ENCODE measurements at regions not wholly inside any gene's neighbourhood (a gene's known extent, or its start where the extent isn't known, plus 50 kb on each side); places are given as distances from the start of the nearest gene placed in this dataset.

GRCh38 chr4:108224611-108225053, 55.9 kb upstream of the LEF1 start:
- H3K36me3 ChIP-seq (ENCODE audit: control insufficient read depth, insufficient read depth, low read length), result no peaks in the 10 kb centered on the region
- H3K27ac ChIP-seq (ENCODE audit: low read length), result no peak overlapping the region
- intact Hi-C loops (cut with micrococcal nuclease), result no loop called here
- H3K9me3 ChIP-seq (ENCODE audit: control insufficient read depth, insufficient read depth, low read length), result no peaks in the 10 kb centered on the region
- no peak for TF ChIP-seq CTCF (IDR thresholded peaks at IDR 0.05)
- ATAC-seq (no peak), DNase-seq (no peak)
- Mint-ChIP-seq H3K4me1 (no peaks in the 10 kb centered on the region), H3K36me3 (no peaks in the 10 kb centered on the region), H3K27me3 (ENCODE audit: low read depth in 2 of 2) (peaks cover 0 to 7% of the 10 kb centered on the region in 2 donors), H3K9me3 (no peaks in the 10 kb centered on the region), H3K4me3 (no peak overlapping the region), H3K27ac (no peak overlapping the region)
- H3K4me1 ChIP-seq (ENCODE audit: control insufficient read depth, insufficient read depth, low read length), result no peaks in the 10 kb centered on the region
- 77% methylated on average over 4 of the region's 6 CpGs for WGBS (ENCODE audit: insufficient coverage)
- no peak overlapping the region for H3K4me3 ChIP-seq (ENCODE audit: low read length)
- no peaks in the 10 kb centered on the region for H3K27me3 ChIP-seq (ENCODE audit: control insufficient read depth, insufficient read depth, low read length)

GRCh38 chr4:108223313-108223712, 54.6 kb upstream of the LEF1 start:
- ATAC-seq (no peak), DNase-seq (no peak)
- no peaks in the 10 kb centered on the region for H3K4me1 Mint-ChIP-seq
- H3K36me3 Mint-ChIP-seq, result no peaks in the 10 kb centered on the region
- H3K4me3 Mint-ChIP-seq, result no peak overlapping the region
- no peaks in the 10 kb centered on the region for H3K27me3 Mint-ChIP-seq (ENCODE audit: low read depth in 2 of 2)
- no peak overlapping the region for H3K27ac Mint-ChIP-seq
- intact Hi-C loops (cut with micrococcal nuclease), result no loop called here
- H3K36me3 ChIP-seq (ENCODE audit: control insufficient read depth, insufficient read depth, low read length), result no peaks in the 10 kb centered on the region
- no peaks in the 10 kb centered on the region for H3K9me3 ChIP-seq (ENCODE audit: control insufficient read depth, insufficient read depth, low read length)
- no peak for TF ChIP-seq CTCF (IDR thresholded peaks at IDR 0.05)
- no peak overlapping the region for H3K27ac ChIP-seq (ENCODE audit: low read length)
- H3K9me3 Mint-ChIP-seq, result no peaks in the 10 kb centered on the region
- H3K4me1 ChIP-seq (ENCODE audit: control insufficient read depth, insufficient read depth, low read length), result no peaks in the 10 kb centered on the region
- H3K27me3 ChIP-seq (ENCODE audit: control insufficient read depth, insufficient read depth, low read length), result no peaks in the 10 kb centered on the region
- no peak overlapping the region for H3K4me3 ChIP-seq (ENCODE audit: low read length)

- Histone ChIP-seq H3K36me3 (ENCODE audit: control insufficient read depth, insufficient read depth, low read length) (no peaks in the 10 kb centered on the region), H3K4me1 (ENCODE audit: control insufficient read depth, insufficient read depth, low read length) (no peaks in the 10 kb centered on the region), H3K4me3 (ENCODE audit: low read length) (no peak overlapping the region), H3K27ac (ENCODE audit: low read length) (no peak overlapping the region), H3K9me3 (ENCODE audit: control insufficient read depth, insufficient read depth, low read length) (no peaks in the 10 kb centered on the region), H3K27me3 (ENCODE audit: control insufficient read depth, insufficient read depth, low read length) (no peaks in the 10 kb centered on the region)
- 93% methylated on average over 5 of the region's 5 CpGs for WGBS (ENCODE audit: insufficient coverage)
- no peak for ATAC-seq
- Mint-ChIP-seq H3K27ac (no peak overlapping the region), H3K4me3 (no peak overlapping the region), H3K27me3 (ENCODE audit: low read depth in 2 of 2) (peaks cover 0 to 6% of the 10 kb centered on the region in 2 donors), H3K36me3 (no peaks in the 10 kb centered on the region), H3K9me3 (peaks cover 3% of the 10 kb centered on the region in 2 donors), H3K4me1 (no peaks in the 10 kb centered on the region)
- intact Hi-C loops (cut with micrococcal nuclease), result no loop called here
- DNase-seq, result no peak
- TF ChIP-seq CTCF (IDR thresholded peaks at IDR 0.05), result no peak
These were observed 51.3 kb upstream of the LEF1 start for GRCh38 chr4:108219998-108220397.
